ENCODE measurements at regions not wholly inside any gene's neighbourhood (a gene's known extent, or its start where the extent isn't known, plus 50 kb on each side); places are given as distances from the start of the nearest gene placed in this dataset.

DNA sequence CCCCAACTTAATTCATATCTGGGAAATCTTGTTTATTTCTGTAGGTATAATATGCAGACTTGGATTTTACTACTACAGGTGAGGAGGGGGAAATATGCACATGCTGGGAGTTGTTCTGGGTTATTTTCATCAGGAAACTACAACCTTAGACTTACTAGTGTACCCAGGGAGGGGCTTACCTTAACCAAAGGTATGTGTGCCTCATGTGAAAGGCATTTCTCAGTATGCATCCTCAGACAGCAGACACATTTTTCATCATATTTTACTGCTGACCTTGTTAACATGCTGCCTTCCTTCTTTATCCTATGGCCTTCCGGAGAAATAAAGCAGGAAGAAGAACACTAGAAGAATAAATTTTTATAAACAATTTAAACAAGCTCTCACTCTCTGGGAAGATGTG, 214.9 kb downstream of the SPANXN4 start:
- TF ChIP-seq, protein P1, sequence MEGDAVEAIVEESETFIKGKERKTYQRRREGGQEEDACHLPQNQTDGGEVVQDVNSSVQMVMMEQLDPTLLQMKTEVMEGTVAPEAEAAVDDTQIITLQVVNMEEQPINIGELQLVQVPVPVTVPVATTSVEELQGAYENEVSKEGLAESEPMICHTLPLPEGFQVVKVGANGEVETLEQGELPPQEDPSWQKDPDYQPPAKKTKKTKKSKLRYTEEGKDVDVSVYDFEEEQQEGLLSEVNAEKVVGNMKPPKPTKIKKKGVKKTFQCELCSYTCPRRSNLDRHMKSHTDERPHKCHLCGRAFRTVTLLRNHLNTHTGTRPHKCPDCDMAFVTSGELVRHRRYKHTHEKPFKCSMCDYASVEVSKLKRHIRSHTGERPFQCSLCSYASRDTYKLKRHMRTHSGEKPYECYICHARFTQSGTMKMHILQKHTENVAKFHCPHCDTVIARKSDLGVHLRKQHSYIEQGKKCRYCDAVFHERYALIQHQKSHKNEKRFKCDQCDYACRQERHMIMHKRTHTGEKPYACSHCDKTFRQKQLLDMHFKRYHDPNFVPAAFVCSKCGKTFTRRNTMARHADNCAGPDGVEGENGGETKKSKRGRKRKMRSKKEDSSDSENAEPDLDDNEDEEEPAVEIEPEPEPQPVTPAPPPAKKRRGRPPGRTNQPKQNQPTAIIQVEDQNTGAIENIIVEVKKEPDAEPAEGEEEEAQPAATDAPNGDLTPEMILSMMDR (IDR thresholded peaks at IDR 0.05): no peak
- TF ChIP-seq EP300 (IDR thresholded peaks at IDR 0.05) (no peak), POLR2A (IDR thresholded peaks at IDR 0.05) (no peak)

Measured in stomach (tissue), 4 donors.